NCI-H345 treated with DMSO at 0.1 percent for 48 hours (cell line): ENCODE measurements at regions not wholly inside any gene's neighbourhood (a gene's known extent, or its start where the extent isn't known, plus 50 kb on each side); places are given as distances from the start of the nearest gene placed in this dataset.

Experiments used
- DNase-seq: peaks from one replicate; lab custom pipeline; 2025; ENCODE audit not compliant: unreplicated experiment; lab: John Stamatoyannopoulos, UW

DNA sequence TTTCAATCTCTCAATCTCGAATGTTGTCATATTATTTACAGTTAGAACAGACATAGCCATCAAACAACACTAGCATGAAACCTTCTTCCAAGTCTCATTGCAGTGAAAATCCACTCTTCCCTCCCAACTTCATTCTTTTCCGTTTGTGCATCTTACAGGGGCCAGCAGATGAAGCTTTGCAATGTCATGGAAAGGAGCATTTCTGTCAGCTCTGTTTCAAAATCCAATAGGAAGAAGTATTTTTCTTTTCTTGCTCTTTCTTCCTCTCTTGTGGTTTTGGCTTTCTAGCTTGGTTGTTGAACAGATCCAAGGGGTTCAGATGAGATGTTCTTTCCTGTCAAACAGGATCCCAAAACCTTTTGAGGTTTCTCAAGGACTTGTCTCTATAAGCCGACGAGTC, 416.6 kb downstream of the AEBP2 start:
- no peak for DNase-seq

DNA sequence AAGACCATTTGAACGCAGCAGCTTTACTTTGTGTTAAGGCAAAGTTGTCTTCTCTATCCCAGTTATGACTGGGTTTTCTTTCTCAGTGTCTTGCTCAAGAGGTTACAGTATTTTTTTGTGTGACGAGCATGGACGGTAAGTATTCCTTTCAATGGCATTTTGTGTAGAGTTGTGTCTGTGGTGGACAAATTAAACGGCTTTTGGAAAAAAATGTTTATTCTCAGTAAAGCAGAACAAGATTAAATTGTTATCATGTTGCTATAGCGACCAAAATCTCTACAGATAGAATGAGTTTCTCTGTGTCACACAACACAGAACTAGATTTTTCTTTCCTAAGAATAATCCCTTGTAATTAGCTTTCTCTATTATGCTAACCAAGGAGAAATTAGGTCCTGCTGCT, 417.1 kb downstream of the AEBP2 start:
- no peak for DNase-seq

- no peak for DNase-seq
Observed at GRCh38 chr12:19857204-19857603, 417.9 kb downstream of the AEBP2 start.

GRCh38 chr12:19867151-19867550, 427.9 kb downstream of the AEBP2 start:
- no peak for DNase-seq

DNA sequence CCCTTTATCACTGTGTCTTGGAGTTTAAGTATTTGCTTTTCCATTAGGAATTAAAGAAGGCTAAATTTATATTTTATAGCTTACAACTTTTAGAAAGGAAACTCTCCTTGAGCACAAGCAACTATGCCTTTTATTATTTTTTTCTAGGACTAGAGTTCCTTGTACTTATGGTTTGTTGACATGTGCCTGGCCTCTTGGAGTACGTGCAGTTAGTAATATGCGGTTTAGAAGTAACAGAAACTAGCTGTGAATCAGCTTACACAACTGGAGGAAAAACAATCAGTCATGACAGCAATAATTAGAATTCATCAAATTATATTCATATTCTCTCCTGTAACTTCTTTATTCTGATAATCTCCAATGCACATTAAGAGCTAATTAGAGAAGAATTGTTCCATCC, 428.7 kb downstream of the AEBP2 start:
- no peak for DNase-seq

DNA sequence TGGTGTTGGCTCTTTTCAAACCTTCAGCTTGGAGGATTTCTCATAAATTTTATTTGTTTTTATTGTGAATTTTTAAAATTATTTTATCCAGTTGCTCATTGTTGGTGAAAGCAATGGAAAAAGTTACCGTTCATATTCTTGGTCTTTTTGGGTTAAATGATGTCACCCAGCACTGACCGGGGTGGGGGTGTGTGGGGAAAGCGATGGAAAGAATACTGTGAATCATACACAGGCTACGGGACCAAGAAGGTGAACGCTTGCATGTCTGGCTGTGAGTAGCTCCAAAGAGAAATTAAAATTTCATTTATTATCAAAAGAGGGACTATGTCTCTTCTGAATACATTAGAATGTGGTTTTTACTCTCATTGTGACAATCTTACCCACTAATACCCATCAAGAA, 430.1 kb downstream of the AEBP2 start:
- DNase-seq, result no peak

GRCh38 chr12:19872621-19873540, 433.6 kb downstream of the AEBP2 start:
- no peak for DNase-seq

GRCh38 chr12:19880076-19880475, 440.8 kb downstream of the AEBP2 start:
- DNase-seq, result no peak

- no peak for DNase-seq
Observed at GRCh38 chr12:19880721-19881120, 441.4 kb downstream of the AEBP2 start.

DNA sequence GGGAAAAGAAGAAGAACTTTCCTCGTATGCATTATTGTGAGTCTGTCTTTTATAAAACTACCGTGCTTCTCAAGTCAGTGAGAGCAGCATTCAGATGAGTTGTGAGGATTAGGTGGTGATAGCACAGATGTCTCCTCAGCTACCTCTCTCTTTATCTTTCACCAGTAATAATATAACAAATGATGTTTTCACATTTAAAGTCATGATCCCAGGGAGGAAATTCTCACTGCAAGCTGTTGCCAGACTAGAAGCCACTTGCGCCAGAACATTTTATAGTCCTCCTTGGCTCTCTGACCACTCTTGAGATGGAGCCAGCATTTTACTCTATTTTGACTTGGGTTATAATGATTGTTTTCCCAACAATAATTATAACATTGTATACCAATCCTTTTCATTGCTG, 443.1 kb downstream of the AEBP2 start:
- DNase-seq, result no peak

- DNase-seq, result no peak
Observed at GRCh38 chr12:19884021-19884492, 444.8 kb downstream of the AEBP2 start.

- no peak for DNase-seq
Observed at GRCh38 chr12:19885093-19885812, 446.0 kb downstream of the AEBP2 start.

GRCh38 chr12:19886065-19886464, 446.8 kb downstream of the AEBP2 start:
- DNase-seq, result no peak

GRCh38 chr12:19886639-19887064, 447.4 kb downstream of the AEBP2 start:
- DNase-seq, result no peak

DNA sequence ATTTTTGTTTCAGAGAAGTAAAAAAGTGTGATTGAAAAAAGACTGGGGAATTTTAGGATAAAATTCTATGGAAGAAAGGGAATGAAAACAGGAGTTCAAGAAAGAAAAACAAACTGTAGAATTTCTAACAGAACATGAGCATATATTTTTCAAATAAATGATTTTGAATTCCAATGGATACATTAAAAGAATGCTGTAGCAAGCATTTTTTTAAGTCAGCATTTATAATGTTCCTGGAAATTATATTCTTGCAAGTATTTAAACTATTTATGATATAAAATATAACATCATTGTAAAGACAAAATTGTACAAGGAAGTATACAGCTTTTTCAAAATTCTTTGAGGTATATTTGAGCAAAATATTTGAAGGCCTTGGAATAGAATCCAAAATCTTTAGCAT, 450.7 kb downstream of the AEBP2 start:
- DNase-seq, result no peak

DNA sequence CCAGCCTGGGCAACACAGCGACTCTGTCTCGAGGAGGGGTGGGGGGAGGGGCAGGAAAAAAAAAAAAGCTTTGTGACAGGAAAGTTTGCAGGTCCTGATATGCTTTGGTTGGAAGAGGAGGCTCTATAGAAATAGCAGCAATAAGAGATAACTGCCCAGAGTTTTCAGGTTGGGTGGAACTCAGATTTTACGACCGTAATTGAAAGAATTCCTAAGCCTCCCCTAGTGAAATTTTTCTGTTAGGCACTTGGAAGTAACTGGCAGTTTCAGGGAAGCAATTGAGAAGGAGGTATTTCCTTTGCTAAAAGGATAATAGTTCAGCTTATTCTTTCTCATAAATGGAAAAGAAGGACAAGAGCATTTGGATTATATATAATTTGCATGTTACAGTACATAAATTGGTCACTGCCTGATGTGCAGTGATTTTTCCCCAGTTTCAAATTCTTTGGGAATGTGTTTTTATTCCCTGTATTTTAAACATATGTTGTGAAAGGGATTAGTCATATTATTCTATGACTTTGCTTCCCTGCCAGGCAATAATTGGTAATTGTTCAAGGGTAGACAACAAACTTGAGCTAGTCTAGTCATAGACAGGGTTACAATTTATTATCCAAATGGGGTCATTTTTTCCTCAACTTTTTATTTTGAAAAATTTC, 452.8 kb downstream of the AEBP2 start:
- no peak for DNase-seq

DNA sequence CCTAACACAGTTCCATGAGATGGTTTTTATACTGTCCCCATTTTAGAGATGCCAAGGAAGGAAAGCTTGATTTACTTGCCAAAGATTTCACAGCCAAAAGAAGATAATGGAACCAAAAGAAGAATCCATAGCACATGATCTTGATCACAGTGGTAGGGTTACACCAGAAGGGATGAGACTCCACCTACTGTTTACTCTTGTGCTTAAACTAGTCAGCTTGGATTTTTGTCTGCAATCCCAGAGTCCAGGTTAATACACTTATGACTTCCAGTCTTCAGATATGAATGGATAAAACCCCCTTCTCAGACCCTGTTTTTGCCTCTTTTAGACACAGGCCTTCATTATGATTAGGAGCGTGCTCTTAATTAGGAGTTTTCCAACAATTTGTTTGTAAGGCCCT, 454.2 kb downstream of the AEBP2 start:
- DNase-seq, result no peak

DNA sequence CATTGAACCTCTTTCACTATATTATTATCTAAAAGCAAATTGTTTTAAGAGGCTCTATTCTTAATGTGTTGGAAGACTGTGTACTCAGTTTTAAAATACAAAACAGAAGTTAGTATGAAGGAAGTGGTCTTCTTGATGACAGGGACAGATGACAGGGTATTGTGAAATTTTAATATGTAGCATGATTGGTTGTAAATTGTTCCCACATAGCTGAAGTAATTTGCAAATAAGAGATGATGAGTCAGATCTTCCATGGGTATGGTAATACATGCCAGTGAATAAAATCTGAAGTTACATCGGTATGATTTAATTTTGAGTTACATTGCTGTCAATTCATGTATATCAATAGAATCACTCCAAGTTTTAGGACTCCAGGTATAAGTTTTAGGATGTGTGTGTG, 454.8 kb downstream of the AEBP2 start:
- DNase-seq, result no peak

DNA sequence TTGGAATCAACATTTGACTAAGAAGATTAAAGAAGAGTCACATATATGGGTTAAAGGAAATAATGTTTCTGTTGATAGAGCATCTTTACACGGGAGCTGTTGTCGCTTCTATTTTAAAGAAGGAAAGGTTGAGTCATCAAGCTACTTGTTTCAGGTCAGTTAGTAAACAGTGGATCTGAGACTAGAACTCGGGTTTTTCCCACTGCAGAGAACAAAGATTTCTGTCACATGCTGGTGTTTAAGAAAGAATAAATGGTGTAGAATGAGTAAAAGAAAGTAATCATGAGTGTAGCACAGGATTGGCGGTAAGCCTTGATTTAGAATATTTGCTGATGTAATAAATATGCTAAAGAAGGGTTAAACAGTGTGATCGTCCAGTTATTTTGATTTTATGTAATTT, 455.5 kb downstream of the AEBP2 start:
- no peak for DNase-seq

GRCh38 chr12:19895246-19896020, 456.1 kb downstream of the AEBP2 start:
- no peak for DNase-seq

DNA sequence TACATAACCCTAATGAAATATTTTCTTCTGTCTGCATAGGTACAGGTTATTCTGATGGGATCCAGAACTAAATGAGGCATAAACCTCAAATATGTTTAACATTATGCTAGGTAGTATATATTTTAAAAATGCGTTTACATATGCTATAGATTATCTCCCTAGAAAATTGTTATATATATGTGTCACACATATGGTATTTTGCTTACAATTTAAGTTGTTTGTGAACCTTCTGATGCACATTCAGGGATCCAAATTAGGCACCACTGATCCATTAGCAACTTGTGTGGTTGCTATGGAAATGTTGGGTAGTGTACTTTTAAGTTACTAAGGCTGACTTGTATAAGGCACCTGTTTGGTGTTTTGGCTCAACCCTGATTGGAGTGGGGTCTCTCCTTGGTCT, 456.7 kb downstream of the AEBP2 start:
- DNase-seq, result no peak
